GM12878 (cell line): ENCODE measurements at regions not wholly inside any gene's neighbourhood (a gene's known extent, or its start where the extent isn't known, plus 50 kb on each side); places are given as distances from the start of the nearest gene placed in this dataset.

Experiments
- ATAC-seq: fragments of 200-7000 bp; cut with Tn5 transposase; 3 replicates; pipeline ENCODE4 v1.9.1; 2020; ENCODE audit warnings: mild to moderate bottlenecking, moderate library complexity
- BruUV-seq: library from RNA; stranded (reverse); fragments of 400-500 nt; replicated peaks from 2 replicates; lab custom pipeline; 2021; lab: Mats Ljungman, UMichigan
- CTCF ChIA-PET: fragments of 300-600 bp; sonication (Branson Sonifier 250); formaldehyde crosslinking; extraction: SDS; loops from one replicate; lab custom pipeline; 2021; ENCODE audit warnings: inconsistent platforms; lab: Yijun Ruan, JAX
- POLR2A ChIA-PET: fragments of 350-600 bp; formaldehyde crosslinking; extraction: SDS; loops from one replicate; lab custom pipeline; 2021; ENCODE audit warnings: inconsistent platforms; lab: Charles Lee
- RAD21 ChIA-PET: fragments of 300-600 bp; sonication (Branson Sonifier 250); formaldehyde crosslinking; loops from one replicate; lab custom pipeline; 2023; ENCODE audit warnings: antibody characterized with exemption; ENCODE audit not compliant: unreplicated experiment; lab: Charles Lee
- SMC1A ChIA-PET: fragments of 300-600 bp; sonication (Branson Sonifier 250); formaldehyde crosslinking; loops from one replicate; lab custom pipeline; 2023; ENCODE audit not compliant: unreplicated experiment, uncharacterized antibody; lab: Charles Lee
- DNase-seq: peaks from one replicate; pipeline ENCODE4 v3.0.0-alpha.2; 2011; ENCODE audit warnings: low read depth, low spot score
- FAIRE-seq: peaks from 3 replicates; lab custom pipeline; 2011; peaks lifted over from hg19 to GRCh38; lab: Jason Lieb, UNC
- H2AFZ ChIP-seq: 2 replicates; pipeline ENCODE4 v1.6.0; 2011; ENCODE audit warnings: low read depth, low read length, control low read depth; ENCODE audit not compliant: control insufficient read depth
- H3K27ac ChIP-seq: 2 replicates; pipeline ENCODE4 v1.5.1; 2011; ENCODE audit warnings: control low read depth; ENCODE audit not compliant: control insufficient read depth, insufficient read depth
- H3K27me3 ChIP-seq, 2 experiments: replicated peaks in 1 of 2; 2 replicates each; pipeline versions ENCODE4 v1.6.0 to v1.6.1; 2011; ENCODE audit warnings: low read length in 1 of 2; ENCODE audit not compliant: control insufficient read depth in 2 of 2, insufficient read depth in 2 of 2
- H3K36me3 ChIP-seq, 2 experiments: 2 replicates each; pipeline ENCODE4 v1.5.1; 2011; ENCODE audit warnings: low read length in 1 of 2; ENCODE audit not compliant: control insufficient read depth in 2 of 2, insufficient read depth in 2 of 2
- H3K4me1 ChIP-seq: 2 replicates; pipeline ENCODE4 v1.6.1; 2011; ENCODE audit warnings: mild to moderate bottlenecking, low read length, moderate library complexity, mixed read lengths; ENCODE audit not compliant: control insufficient read depth, insufficient read depth
- H3K4me2 ChIP-seq: 2 replicates; pipeline ENCODE4 v1.6.0; 2011; ENCODE audit warnings: control low read depth; ENCODE audit not compliant: control insufficient read depth, insufficient read depth
- H3K4me3 ChIP-seq: fragments of 200-600 bp; sonication (generic); 2 replicates; pipeline ENCODE4 v1.5.1; 2016
- H3K79me2 ChIP-seq: 2 replicates; pipeline ENCODE4 v1.6.0; 2011; ENCODE audit warnings: low read length; ENCODE audit not compliant: control insufficient read depth, insufficient read depth
- H3K9ac ChIP-seq: 2 replicates; pipeline ENCODE4 v1.8.0; 2011; ENCODE audit warnings: low read length, control low read depth, mixed read lengths; ENCODE audit not compliant: control insufficient read depth, insufficient read depth
- H3K9me3 ChIP-seq: replicated peaks from 3 replicates; pipeline ENCODE4 v1.5.1; 2011; ENCODE audit warnings: mild to moderate bottlenecking, low read length; ENCODE audit not compliant: control insufficient read depth, insufficient read depth
- H4K20me1 ChIP-seq: 2 replicates; pipeline ENCODE4 v1.6.0; 2011; ENCODE audit not compliant: control insufficient read depth, insufficient read depth
- DPF2 ChIP-seq: fragments of 450-650 bp; IDR thresholded peaks from 2 replicates; pipeline ENCODE4 v1.6.1; 2017; ENCODE audit warnings: mild to moderate bottlenecking
- KLF5 ChIP-seq: fragments of 450-650 bp; IDR thresholded peaks from 2 replicates; pipeline ENCODE4 v1.6.1; 2014; ENCODE audit warnings: mild to moderate bottlenecking; ENCODE audit not compliant: partially characterized antibody
- MYB ChIP-seq: fragments of 150-350 bp; IDR thresholded peaks from 2 replicates; pipeline ENCODE4 v1.6.1; 2014; ENCODE audit warnings: mild to moderate bottlenecking, low read depth, low read length, borderline replicate concordance
- PAX5 ChIP-seq: IDR thresholded peaks from 2 replicates; pipeline ENCODE4 v1.6.1; 2011; ENCODE audit warnings: low read depth, low read length, borderline replicate concordance
- SREBF1 ChIP-seq: IDR thresholded peaks from 2 replicates; pipeline ENCODE4 v1.6.1; 2012; ENCODE audit warnings: mild to moderate bottlenecking, low read length
- STAT1 ChIP-seq: fragments of 450-650 bp; conservative IDR thresholded peaks from 2 replicates; pipeline ENCODE4 v1.6.1; 2014; ENCODE audit warnings: antibody characterized with exemption, mild to moderate bottlenecking
- ZNF622 ChIP-seq: fragments of 450-650 bp; IDR thresholded peaks from 2 replicates; pipeline ENCODE4 v1.6.1; 2017; ENCODE audit warnings: mild to moderate bottlenecking, inconsistent platforms
- in situ Hi-C: fragments of 300-500 bp; cut with MboI; formaldehyde crosslinking; loops from 9 replicates; pipeline ENCODE4 v1.14.3; 2018; ENCODE audit warnings: mixed read lengths
- intact Hi-C: fragments of 100-400 bp; cut with micrococcal nuclease; formaldehyde crosslinking; loops from one replicate; pipeline ENCODE4 v1.14.2; 2022; ENCODE audit not compliant: unreplicated experiment
- TF ChIP-seq, protein P1 (sequence below): fragments of 450-650 bp; IDR thresholded peaks from 2 replicates; pipeline ENCODE4 v1.6.1; 2017; ENCODE audit warnings: mild to moderate bottlenecking

- no peak overlapping the region for H3K27ac ChIP-seq
- BruUV-seq, result no TSS peak
- FAIRE-seq (no peak), DNase-seq (no peak), ATAC-seq (no peak)
- POLR2A ChIA-PET, result no interaction called here
- RAD21 ChIA-PET, result interaction anchor here (1.4 kb wide), 1 partner anchor 56 kb away, joined by 3 read pairs; no protein-coding TSS in a partner anchor
- H4K20me1 ChIP-seq, result no peaks in the 10 kb centered on the region
- no peak for TF ChIP-seq DPF2
- TF ChIP-seq, protein P1, sequence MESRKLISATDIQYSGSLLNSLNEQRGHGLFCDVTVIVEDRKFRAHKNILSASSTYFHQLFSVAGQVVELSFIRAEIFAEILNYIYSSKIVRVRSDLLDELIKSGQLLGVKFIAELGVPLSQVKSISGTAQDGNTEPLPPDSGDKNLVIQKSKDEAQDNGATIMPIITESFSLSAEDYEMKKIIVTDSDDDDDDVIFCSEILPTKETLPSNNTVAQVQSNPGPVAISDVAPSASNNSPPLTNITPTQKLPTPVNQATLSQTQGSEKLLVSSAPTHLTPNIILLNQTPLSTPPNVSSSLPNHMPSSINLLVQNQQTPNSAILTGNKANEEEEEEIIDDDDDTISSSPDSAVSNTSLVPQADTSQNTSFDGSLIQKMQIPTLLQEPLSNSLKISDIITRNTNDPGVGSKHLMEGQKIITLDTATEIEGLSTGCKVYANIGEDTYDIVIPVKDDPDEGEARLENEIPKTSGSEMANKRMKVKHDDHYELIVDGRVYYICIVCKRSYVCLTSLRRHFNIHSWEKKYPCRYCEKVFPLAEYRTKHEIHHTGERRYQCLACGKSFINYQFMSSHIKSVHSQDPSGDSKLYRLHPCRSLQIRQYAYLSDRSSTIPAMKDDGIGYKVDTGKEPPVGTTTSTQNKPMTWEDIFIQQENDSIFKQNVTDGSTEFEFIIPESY, result no peak
- TF ChIP-seq SREBF1, result no peak
- no peak for TF ChIP-seq KLF5
- TF ChIP-seq STAT1, result no peak
- no peak for TF ChIP-seq PAX5
- no peak for TF ChIP-seq MYB
- TF ChIP-seq ZNF622, result no peak
- H3K79me2 ChIP-seq, result no peaks in the 10 kb centered on the region
- no peak overlapping the region for H3K4me3 ChIP-seq
- no peaks in the 10 kb centered on the region for H3K9me3 ChIP-seq
- in situ Hi-C loops (no loop called here), intact Hi-C loops (no loop called here)
- H3K9ac ChIP-seq, result no peak overlapping the region
- H3K4me1 ChIP-seq, result no peaks in the 10 kb centered on the region
- H3K4me2 ChIP-seq, result no peak overlapping the region
- no peaks in the 10 kb centered on the region for H3K36me3 ChIP-seq
- no peaks in the 10 kb centered on the region for H3K27me3 ChIP-seq
- SMC1A ChIA-PET, result no interaction called here
- CTCF ChIA-PET, result interaction anchor here (1.2 kb wide), 1 partner anchor 17 kb away, joined by 3 read pairs; no protein-coding TSS in a partner anchor
- H2AFZ ChIP-seq, result no peak overlapping the region
Measured at GRCh38 chr12:39048395-39048794, 143.0 kb upstream of the CPNE8 start.
